H9 (cell line): ENCODE measurements at regions not wholly inside any gene's neighbourhood (a gene's known extent, or its start where the extent isn't known, plus 50 kb on each side); places are given as distances from the start of the nearest gene placed in this dataset.

Experiments used
- DNase-seq: peaks from one replicate; pipeline ENCODE4 v3.0.0-alpha.2; 2017
- H2AFZ ChIP-seq: one replicate; pipeline ENCODE4 v1.6.1; 2013; ENCODE audit warnings: mild to moderate bottlenecking, low read length, control low read depth, moderate library complexity
- H2AK5ac ChIP-seq: 2 replicates; pipeline ENCODE4 v1.6.1; 2013; ENCODE audit warnings: low read length, control low read depth, mixed read lengths; ENCODE audit not compliant: insufficient read length
- H2BK120ac ChIP-seq: one replicate; pipeline ENCODE4 v1.6.1; 2013; ENCODE audit warnings: low read depth, mild to moderate bottlenecking, low read length, control low read depth, inconsistent platforms; ENCODE audit not compliant: poor library complexity, severe bottlenecking
- H2BK12ac ChIP-seq: 2 replicates; pipeline ENCODE4 v1.6.1; 2013; ENCODE audit warnings: low read length, control low read depth, mixed read lengths, low read depth; ENCODE audit not compliant: insufficient read length
- H2BK15ac ChIP-seq: 2 replicates; pipeline ENCODE4 v1.6.1; 2013; ENCODE audit warnings: low read depth, low read length, control low read depth
- H2BK20ac ChIP-seq: one replicate; pipeline ENCODE4 v1.6.1; 2013; ENCODE audit warnings: low read depth, mild to moderate bottlenecking, low read length, control low read depth, inconsistent platforms; ENCODE audit not compliant: poor library complexity, severe bottlenecking
- H2BK5ac ChIP-seq: 2 replicates; pipeline ENCODE4 v1.6.1; 2013; ENCODE audit warnings: low read length, control low read depth, mixed read lengths; ENCODE audit not compliant: insufficient read length
- H3K14ac ChIP-seq: 2 replicates; pipeline ENCODE4 v1.6.1; 2013; ENCODE audit warnings: low read length, control low read depth; ENCODE audit not compliant: insufficient read depth
- H3K18ac ChIP-seq: 2 replicates; pipeline ENCODE4 v1.6.1; 2013; ENCODE audit warnings: low read depth, mild to moderate bottlenecking, mixed read lengths, low read length, control low read depth; ENCODE audit not compliant: insufficient read length
- H3K23ac ChIP-seq: 2 replicates; pipeline ENCODE4 v1.6.1; 2013; ENCODE audit warnings: low read length, control low read depth, mixed read lengths, low read depth; ENCODE audit not compliant: insufficient read length
- H3K23me2 ChIP-seq: 2 replicates; pipeline ENCODE4 v1.6.1; 2013; ENCODE audit warnings: low read depth, mild to moderate bottlenecking, mixed read lengths, low read length, control low read depth; ENCODE audit not compliant: insufficient read length, poor library complexity, severe bottlenecking
- H3K27ac ChIP-seq: 2 replicates; pipeline ENCODE4 v1.5.1; 2013; ENCODE audit warnings: low read length, control low read depth, mixed read lengths, low read depth; ENCODE audit not compliant: insufficient read length
- H3K27me3 ChIP-seq: 2 replicates; pipeline ENCODE4 v1.6.1; 2013; ENCODE audit warnings: low read length, control low read depth, inconsistent platforms; ENCODE audit not compliant: insufficient read depth
- H3K4ac ChIP-seq: 2 replicates; pipeline ENCODE4 v1.6.1; 2013; ENCODE audit warnings: low read depth, mild to moderate bottlenecking, control low read depth, inconsistent platforms, low read length, moderate library complexity
- H3K4me1 ChIP-seq: 2 replicates; pipeline ENCODE4 v1.6.1; 2013; ENCODE audit warnings: low read length, control low read depth, inconsistent platforms; ENCODE audit not compliant: insufficient read depth
- H3K4me2 ChIP-seq: 2 replicates; pipeline ENCODE4 v1.6.1; 2013; ENCODE audit warnings: low read length, control low read depth, mixed read lengths; ENCODE audit not compliant: insufficient read length, insufficient read depth
- H3K56ac ChIP-seq: 2 replicates; pipeline ENCODE4 v1.6.1; 2013; ENCODE audit warnings: low read depth, mild to moderate bottlenecking, mixed read lengths, low read length, control low read depth; ENCODE audit not compliant: insufficient read length
- H3K79me1 ChIP-seq: 2 replicates; pipeline ENCODE4 v1.6.1; 2013; ENCODE audit warnings: low read depth, mild to moderate bottlenecking, moderate library complexity, low read length, control low read depth, inconsistent platforms; ENCODE audit not compliant: insufficient read depth, poor library complexity, severe bottlenecking
- H3K79me2 ChIP-seq: 2 replicates; pipeline ENCODE4 v1.6.1; 2013; ENCODE audit warnings: low read length, control low read depth, inconsistent platforms; ENCODE audit not compliant: insufficient read depth
- H3K9ac ChIP-seq: 2 replicates; pipeline ENCODE4 v1.6.1; 2013; ENCODE audit warnings: low read length, control low read depth, mixed read lengths; ENCODE audit not compliant: insufficient read length; ENCODE audit errors: extremely low read depth
- H3K9me3 ChIP-seq: one replicate; pipeline ENCODE4 v1.6.1; 2013; ENCODE audit warnings: low read depth, low read length, inconsistent platforms; ENCODE audit not compliant: control insufficient read depth
- H3T11ph ChIP-seq: one replicate; pipeline ENCODE4 v1.6.1; 2013; ENCODE audit warnings: mild to moderate bottlenecking, low read length, control low read depth, inconsistent platforms
- H4K20me1 ChIP-seq: one replicate; pipeline ENCODE4 v1.6.1; 2013; ENCODE audit not compliant: control insufficient read depth, insufficient read length, insufficient read depth
- H4K5ac ChIP-seq: 2 replicates; pipeline ENCODE4 v1.6.1; 2013; ENCODE audit warnings: low read depth, mild to moderate bottlenecking, mixed read lengths, low read length, control low read depth; ENCODE audit not compliant: insufficient read length
- H4K8ac ChIP-seq: replicated peaks from 2 replicates; pipeline ENCODE4 v1.6.1; 2013; ENCODE audit warnings: low read length, control low read depth, mixed read lengths, low read depth; ENCODE audit not compliant: insufficient read length
- H4K91ac ChIP-seq: 2 replicates; pipeline ENCODE4 v1.6.1; 2013; ENCODE audit warnings: low read depth, mild to moderate bottlenecking, moderate library complexity, mixed read lengths, low read length, control low read depth; ENCODE audit not compliant: insufficient read length
- H3K27ac Mint-ChIP-seq, 3 experiments: 2 replicates in 2 of 3; 3 replicates in 1 of 3; pipeline ENCODE4 v1.8.0; 2020 to 2021; ENCODE audit warnings: mixed read lengths in 3 of 3, mild to moderate bottlenecking in 1 of 3, moderate library complexity in 1 of 3
- H3K27me3 Mint-ChIP-seq: 2 replicates; pipeline ENCODE4 v1.8.0; 2021; ENCODE audit warnings: low read depth, mild to moderate bottlenecking, moderate library complexity, mixed read lengths
- H3K36me3 Mint-ChIP-seq, 3 experiments: 2 replicates in 2 of 3; 3 replicates in 1 of 3; pipeline ENCODE4 v1.8.0; 2020 to 2021; ENCODE audit warnings: low read depth in 3 of 3, mixed read lengths in 3 of 3; ENCODE audit not compliant: insufficient read depth in 1 of 3
- H3K4me1 Mint-ChIP-seq, 2 experiments: 2 replicates each; pipeline ENCODE4 v1.8.0; 2020; ENCODE audit warnings: mixed read lengths in 2 of 2
- H3K4me3 Mint-ChIP-seq, 2 experiments: 2 replicates in 1 of 2; 3 replicates in 1 of 2; pipeline ENCODE4 v1.8.0; 2020 to 2021; ENCODE audit warnings: mild to moderate bottlenecking in 2 of 2, mixed read lengths in 2 of 2, moderate library complexity in 1 of 2
- H3K9me3 Mint-ChIP-seq, 2 experiments: 2 replicates in 1 of 2; 3 replicates in 1 of 2; pipeline ENCODE4 v1.8.0; 2020; ENCODE audit warnings: mild to moderate bottlenecking in 2 of 2, mixed read lengths in 2 of 2, moderate library complexity in 1 of 2
- WGBS: extraction: QIAGEN DNeasy Blood & Tissue Kit; methylation state at CpG from one replicate; pipeline ENCODE4 v1.1.7; 2013; ENCODE audit warnings: missing lambda C conversion rate, low lambda C conversion rate, mixed read lengths; ENCODE audit not compliant: insufficient read length; ENCODE audit errors: extremely low coverage; 5-methylcytosine and 5-hydroxymethylcytosine counted together
- TF ChIP-seq, protein P1 (sequence below): fragments of 200-600 bp; sonication (generic); conservative IDR thresholded peaks from 3 replicates; pipeline ENCODE4 v1.8.0; 2021; ENCODE audit warnings: antibody characterized with exemption, mild to moderate bottlenecking

- no peak overlapping the region for H3K27ac ChIP-seq
- no peak overlapping the region for H3K4ac ChIP-seq
- WGBS = no CpG with 5 or more reads among the region's 8 CpGs
- no peak overlapping the region for H2AFZ ChIP-seq
- no peak overlapping the region for H3K9ac ChIP-seq
- H3K27me3 ChIP-seq = no peaks in the 10 kb centered on the region
- no peaks in the 10 kb centered on the region for H3K36me3 Mint-ChIP-seq
- H3K27me3 Mint-ChIP-seq = peaks cover 9% of the 10 kb centered on the region
- no peaks in the 10 kb centered on the region for H3K23me2 ChIP-seq
- H4K20me1 ChIP-seq = no peaks in the 10 kb centered on the region
- no peak overlapping the region for H3K14ac ChIP-seq
- TF ChIP-seq, protein P1, sequence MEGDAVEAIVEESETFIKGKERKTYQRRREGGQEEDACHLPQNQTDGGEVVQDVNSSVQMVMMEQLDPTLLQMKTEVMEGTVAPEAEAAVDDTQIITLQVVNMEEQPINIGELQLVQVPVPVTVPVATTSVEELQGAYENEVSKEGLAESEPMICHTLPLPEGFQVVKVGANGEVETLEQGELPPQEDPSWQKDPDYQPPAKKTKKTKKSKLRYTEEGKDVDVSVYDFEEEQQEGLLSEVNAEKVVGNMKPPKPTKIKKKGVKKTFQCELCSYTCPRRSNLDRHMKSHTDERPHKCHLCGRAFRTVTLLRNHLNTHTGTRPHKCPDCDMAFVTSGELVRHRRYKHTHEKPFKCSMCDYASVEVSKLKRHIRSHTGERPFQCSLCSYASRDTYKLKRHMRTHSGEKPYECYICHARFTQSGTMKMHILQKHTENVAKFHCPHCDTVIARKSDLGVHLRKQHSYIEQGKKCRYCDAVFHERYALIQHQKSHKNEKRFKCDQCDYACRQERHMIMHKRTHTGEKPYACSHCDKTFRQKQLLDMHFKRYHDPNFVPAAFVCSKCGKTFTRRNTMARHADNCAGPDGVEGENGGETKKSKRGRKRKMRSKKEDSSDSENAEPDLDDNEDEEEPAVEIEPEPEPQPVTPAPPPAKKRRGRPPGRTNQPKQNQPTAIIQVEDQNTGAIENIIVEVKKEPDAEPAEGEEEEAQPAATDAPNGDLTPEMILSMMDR = no peak
- H3K79me1 ChIP-seq = no peaks in the 10 kb centered on the region
- no peaks in the 10 kb centered on the region for H3K79me2 ChIP-seq
- no peak overlapping the region for H2BK20ac ChIP-seq
- no peaks in the 10 kb centered on the region for H3K4me1 ChIP-seq
- H3K27ac Mint-ChIP-seq = no peak overlapping the region
- no peak overlapping the region for H3K4me3 Mint-ChIP-seq
- peaks cover 6% of the 10 kb centered on the region for H3K9me3 ChIP-seq
- H3K4me2 ChIP-seq = no peak overlapping the region
- no peak overlapping the region for H2AK5ac ChIP-seq
- H4K91ac ChIP-seq = no peak overlapping the region
- H2BK5ac ChIP-seq = no peak overlapping the region
- no peak overlapping the region for H4K8ac ChIP-seq
- no peak for DNase-seq
- H3K9me3 Mint-ChIP-seq = peaks cover 11 to 13% of the 10 kb centered on the region in 2 experiments
- no peak overlapping the region for H4K5ac ChIP-seq
- no peak overlapping the region for H3K23ac ChIP-seq
- H3K18ac ChIP-seq = no peak overlapping the region
- no peak overlapping the region for H2BK15ac ChIP-seq
- H2BK120ac ChIP-seq = no peak overlapping the region
- peaks cover 0 to 8% of the 10 kb centered on the region in 2 experiments; a peak in 1 of 4 replicates for H3K4me1 Mint-ChIP-seq
- H3T11ph ChIP-seq = no peak overlapping the region
- H3K56ac ChIP-seq = no peak overlapping the region
- H2BK12ac ChIP-seq = no peak overlapping the region
Measured at GRCh38 chr1:30199563-30199962, 523.8 kb downstream of the MATN1 start.
